Panc1 (cell line): ENCODE measurements at regions not wholly inside any gene's neighbourhood (a gene's known extent, or its start where the extent isn't known, plus 50 kb on each side); places are given as distances from the start of the nearest gene placed in this dataset.

Experiments used
- REST ChIP-seq, 2 experiments: IDR thresholded peaks; 2 replicates each; pipeline ENCODE4 v1.6.1; 2011 to 2012; ENCODE audit warnings: low read depth in 2 of 2, control low read depth in 1 of 2, low read length in 1 of 2, mild to moderate bottlenecking in 1 of 2, moderate library complexity in 1 of 2; ENCODE audit not compliant: insufficient read depth in 1 of 2
- TF ChIP-seq, protein P1 (sequence below): fragments of 450-650 bp; IDR thresholded peaks from 2 replicates; pipeline ENCODE4 v1.5.1; 2017; ENCODE audit warnings: mild to moderate bottlenecking

DNA sequence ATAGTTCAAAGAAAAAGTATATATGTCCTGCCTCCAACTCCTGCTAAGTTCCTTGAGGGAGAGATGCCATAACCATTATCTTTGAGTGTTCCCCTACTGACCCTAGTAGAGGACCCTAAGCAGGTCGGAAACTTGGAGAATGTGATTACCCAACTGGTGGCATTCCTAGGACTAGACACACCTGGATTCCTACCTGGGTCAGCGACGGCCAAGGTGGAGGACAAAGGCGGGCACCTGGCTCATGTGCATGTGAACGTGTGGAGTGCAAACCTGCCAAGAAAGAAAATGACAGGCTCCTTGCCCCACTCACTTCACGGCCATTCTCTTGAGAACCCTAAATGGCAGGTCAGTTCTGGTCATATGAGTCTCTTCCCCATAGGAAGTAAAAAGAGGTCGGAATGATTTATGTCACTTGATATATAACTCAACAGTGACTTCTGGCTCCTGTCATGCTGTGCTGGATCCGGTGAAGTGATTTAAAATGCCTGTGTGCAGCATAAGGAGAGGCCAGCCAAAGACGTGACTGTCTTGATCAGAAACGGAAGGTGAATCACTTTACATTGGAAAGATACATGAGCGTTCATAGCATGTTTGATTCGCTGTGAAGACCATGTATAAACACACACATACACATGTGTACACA is 371.6 kb downstream of the EIPR1 start:
- TF ChIP-seq, protein P1, sequence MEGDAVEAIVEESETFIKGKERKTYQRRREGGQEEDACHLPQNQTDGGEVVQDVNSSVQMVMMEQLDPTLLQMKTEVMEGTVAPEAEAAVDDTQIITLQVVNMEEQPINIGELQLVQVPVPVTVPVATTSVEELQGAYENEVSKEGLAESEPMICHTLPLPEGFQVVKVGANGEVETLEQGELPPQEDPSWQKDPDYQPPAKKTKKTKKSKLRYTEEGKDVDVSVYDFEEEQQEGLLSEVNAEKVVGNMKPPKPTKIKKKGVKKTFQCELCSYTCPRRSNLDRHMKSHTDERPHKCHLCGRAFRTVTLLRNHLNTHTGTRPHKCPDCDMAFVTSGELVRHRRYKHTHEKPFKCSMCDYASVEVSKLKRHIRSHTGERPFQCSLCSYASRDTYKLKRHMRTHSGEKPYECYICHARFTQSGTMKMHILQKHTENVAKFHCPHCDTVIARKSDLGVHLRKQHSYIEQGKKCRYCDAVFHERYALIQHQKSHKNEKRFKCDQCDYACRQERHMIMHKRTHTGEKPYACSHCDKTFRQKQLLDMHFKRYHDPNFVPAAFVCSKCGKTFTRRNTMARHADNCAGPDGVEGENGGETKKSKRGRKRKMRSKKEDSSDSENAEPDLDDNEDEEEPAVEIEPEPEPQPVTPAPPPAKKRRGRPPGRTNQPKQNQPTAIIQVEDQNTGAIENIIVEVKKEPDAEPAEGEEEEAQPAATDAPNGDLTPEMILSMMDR: no peak
- no peak for TF ChIP-seq REST (IDR thresholded peaks at IDR 0.05; ENCODE audit: insufficient read depth in 1 of 2, low read depth in 2 of 2, low read length in 1 of 2)
